NB4 (cell line): ENCODE measurements at regions not wholly inside any gene's neighbourhood (a gene's known extent, or its start where the extent isn't known, plus 50 kb on each side); places are given as distances from the start of the nearest gene placed in this dataset.

ENCODE experiments used
- CTCF ChIP-seq: IDR thresholded peaks from one replicate; pipeline ENCODE4 v1.5.1; 2012; ENCODE audit warnings: low read depth, low read length
- MYC ChIP-seq: IDR thresholded peaks from 2 replicates; pipeline ENCODE4 v1.6.1; 2011; ENCODE audit warnings: low read depth, low read length
- POLR2A ChIP-seq: IDR thresholded peaks from 2 replicates; pipeline ENCODE4 v1.6.1; 2011; ENCODE audit warnings: mild to moderate bottlenecking; ENCODE audit not compliant: insufficient read length; ENCODE audit errors: extremely low read depth
- TF ChIP-seq, protein P1 (sequence below): IDR thresholded peaks from 2 replicates; pipeline ENCODE4 v1.6.1; 2011; ENCODE audit warnings: low read depth, low read length

- TF ChIP-seq CTCF = no peak
- TF ChIP-seq POLR2A = no peak
- TF ChIP-seq, protein P1, sequence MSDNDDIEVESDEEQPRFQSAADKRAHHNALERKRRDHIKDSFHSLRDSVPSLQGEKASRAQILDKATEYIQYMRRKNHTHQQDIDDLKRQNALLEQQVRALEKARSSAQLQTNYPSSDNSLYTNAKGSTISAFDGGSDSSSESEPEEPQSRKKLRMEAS = no peak
- TF ChIP-seq MYC = no peak
Observed at GRCh38 chr2:180716186-180717180, 263.9 kb upstream of the UBE2E3 start.
